IPS DF 4.7 (cell line): ENCODE measurements at regions not wholly inside any gene's neighbourhood (a gene's known extent, or its start where the extent isn't known, plus 50 kb on each side); places are given as distances from the start of the nearest gene placed in this dataset.
"Not testable (repeated sequence)": the region's sequence is repeated elsewhere in the genome, so short reads cannot be mapped to it uniquely, and the experiment has no call there.

ENCODE experiments used
- DNase-seq: peaks from one replicate; pipeline ENCODE4 v3.0.0-alpha.2; 2013; ENCODE audit warnings: low spot score; ENCODE audit errors: extremely low read depth

DNA sequence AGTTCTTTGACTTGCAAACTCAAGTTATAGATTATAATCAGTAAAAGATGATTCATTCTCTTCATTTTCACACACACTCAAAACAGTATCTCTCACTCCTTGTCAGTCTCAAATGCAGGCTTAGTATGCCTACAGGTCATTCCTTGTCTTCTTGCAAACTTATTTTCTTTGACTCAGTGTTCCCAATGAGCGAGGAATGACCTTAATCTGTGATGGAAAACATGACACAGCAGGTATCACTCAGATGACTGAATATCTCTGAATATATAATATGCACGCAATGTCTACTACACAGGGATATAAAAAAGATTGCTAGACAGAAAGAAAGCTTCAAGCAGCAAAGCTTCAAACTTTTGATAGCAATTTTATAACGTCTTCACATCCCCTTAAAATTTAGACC lies 127.8 kb upstream of the RGPD4 start:
- no peak for DNase-seq

DNA sequence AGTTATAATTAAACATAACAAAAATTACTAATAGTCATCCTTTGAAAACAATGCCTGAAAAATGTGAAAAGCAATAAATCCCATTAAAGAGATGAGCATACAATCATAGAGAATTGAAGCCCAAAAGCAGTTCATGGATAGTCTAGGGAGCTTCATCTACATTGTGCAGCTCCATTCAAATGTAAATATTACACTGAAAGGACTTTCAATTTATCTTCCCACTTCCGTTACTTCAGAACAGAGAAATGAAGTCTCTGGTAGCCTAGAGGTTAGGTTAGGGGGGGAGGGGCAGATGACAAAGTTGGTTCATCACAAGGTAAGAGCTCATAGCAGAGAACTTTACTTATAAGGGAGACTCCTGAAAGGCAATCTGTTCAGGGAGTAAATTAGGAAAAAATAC lies 126.6 kb upstream of the RGPD4 start:
- DNase-seq, result no peak

DNA sequence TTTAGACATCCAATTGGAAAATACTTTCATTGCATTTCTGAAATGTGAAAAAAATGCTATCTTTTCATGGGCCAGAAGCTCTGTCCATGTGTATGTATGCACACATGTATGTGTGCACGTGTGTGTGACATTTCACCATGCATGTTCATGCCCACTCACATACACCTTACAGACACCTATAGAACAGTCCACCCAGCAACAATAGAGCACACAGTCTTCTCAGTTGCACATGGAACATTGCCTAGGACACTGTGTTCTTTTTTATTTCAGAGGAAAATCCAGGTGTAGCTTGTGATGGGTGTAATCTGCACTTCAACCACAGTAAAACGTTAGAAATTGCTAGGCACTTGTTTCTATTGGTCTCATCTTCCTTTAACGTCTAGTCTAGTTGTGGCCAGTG lies 114.8 kb upstream of the RGPD4 start:
- DNase-seq, result no peak

DNA sequence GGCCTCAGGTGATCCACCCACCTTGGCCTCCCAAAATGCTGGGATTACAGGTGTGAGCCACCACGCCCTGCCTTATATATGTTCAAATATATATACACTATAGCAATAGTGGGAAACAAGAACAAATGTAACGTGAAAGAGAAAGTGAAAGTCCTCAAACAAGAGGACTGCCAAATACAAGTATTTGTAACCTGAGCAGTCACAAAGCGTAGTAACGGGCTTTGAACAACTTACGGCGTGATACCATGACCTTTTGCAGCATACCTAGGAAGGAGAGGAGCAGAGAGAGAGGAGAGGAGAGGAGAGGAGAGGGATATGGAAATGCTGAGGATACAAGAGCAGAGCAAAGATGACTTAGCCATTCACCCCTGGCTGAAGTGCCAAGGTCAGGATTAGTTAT lies 113.8 kb upstream of the RGPD4 start:
- no peak for DNase-seq

DNA sequence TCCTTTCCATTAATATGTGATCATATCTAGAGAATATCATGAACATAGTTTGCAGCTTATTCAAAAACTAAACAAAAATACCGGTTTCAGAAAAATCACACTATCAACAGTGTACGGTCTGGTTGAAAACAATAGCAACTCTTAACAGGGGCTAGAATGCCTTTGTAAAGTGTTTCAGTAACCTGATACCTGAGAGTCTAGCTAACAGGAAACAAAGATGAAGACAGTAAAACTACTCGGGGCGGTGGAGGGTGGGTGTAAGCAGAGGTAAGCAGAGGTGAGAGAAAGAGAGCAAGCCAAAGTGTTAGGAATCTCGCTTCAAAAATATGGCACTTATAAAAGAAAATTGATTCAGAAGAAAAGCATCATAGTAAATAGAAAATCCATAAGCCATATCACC lies 109.0 kb upstream of the RGPD4 start:
- peak; percentile 5 for DNase-seq

DNA sequence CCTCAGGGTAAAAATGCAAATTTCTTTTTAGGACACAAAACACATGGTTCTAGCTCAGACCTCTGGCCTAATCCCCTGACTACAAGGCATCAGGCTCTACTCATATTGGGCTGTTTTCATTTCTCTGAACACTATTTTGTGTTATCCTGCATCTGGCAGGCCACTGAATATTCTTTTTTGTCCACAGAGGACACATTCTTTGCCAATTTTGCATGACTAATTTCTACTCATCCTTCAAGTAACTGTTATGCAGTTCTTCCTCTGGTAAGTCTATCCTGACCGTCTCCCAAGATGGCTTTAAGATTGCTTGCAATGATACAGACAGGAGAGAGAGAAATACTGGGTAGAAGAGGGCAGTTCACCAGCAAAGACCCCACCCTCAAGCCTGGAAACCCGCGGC lies 107.6 kb upstream of the RGPD4 start:
- DNase-seq, result no peak

DNA sequence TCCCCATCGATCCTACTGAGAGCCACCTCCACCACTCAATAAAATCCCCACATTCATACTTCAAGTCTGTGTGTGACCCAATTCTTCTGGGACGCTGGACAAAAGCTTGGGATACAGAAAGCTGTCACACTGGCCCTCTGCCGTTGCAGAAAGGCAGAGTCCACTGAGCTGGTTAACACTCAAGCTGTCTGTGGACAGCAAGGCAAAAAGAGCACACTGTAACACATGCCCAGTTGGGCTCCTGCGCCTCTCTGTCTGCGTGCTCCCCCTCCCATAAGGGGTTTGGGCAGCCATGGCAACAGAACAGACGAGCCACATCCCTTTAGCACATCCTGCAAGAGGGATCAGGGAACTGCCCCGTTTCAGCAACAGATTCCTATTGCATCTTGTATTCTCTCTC lies 106.9 kb upstream of the RGPD4 start:
- DNase-seq, result no peak

DNA sequence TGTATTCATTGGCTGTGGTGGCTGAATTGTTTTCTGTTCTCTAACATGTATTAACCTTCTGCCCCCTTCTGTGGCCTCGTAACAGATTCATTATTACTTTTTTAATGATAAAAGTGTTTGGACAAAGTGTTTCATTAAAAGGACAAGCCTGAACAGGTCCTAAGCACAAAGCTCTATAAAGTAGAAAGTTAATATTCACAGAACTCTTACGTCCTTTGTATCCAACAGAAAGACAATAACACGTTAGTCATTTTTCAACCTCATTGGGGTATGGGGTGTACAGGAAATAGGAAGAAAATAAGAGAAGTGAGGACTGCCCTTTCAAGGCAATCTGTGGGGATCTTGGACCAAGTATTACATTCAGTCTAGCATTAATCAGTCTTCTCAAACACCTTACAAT lies 105.5 kb upstream of the RGPD4 start:
- no peak for DNase-seq

DNA sequence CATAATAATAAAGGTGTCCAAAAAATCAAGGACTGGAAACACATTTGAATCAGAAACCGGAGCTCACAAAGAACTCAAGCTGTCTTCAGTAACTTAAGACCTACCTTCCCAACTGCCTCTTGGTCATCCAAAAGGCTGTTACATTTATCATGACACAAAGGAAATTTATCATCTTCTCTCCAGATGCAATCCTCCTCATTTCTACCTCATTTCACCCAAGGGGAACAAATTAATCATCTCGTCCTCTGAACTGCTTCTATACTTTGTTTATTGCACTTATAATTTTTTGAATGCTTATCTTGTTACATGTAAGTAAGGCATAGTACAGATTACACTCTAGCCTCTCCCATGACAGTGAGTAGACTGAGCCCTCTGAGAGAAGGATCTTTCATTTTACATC lies 105.1 kb upstream of the RGPD4 start:
- DNase-seq, result no peak

DNA sequence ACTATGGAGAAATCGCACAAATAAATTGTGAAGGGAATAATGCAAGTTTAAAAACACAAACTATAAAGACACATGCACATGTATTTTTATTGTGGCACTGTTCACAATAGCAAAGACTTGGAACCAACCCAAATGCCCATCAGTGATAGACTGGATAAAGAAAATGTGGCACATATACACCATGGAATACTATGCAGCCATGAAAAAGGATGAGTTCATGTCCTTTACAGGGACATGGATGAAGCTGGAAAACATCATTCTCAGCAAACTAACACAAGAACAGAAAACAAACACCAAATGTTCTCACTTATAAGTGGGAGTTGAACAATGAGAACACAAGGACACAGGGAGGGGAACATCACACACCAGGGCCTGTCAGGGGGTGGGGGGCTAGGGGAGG lies 100.9 kb upstream of the RGPD4 start:
- DNase-seq, result not testable (repeated sequence)

DNA sequence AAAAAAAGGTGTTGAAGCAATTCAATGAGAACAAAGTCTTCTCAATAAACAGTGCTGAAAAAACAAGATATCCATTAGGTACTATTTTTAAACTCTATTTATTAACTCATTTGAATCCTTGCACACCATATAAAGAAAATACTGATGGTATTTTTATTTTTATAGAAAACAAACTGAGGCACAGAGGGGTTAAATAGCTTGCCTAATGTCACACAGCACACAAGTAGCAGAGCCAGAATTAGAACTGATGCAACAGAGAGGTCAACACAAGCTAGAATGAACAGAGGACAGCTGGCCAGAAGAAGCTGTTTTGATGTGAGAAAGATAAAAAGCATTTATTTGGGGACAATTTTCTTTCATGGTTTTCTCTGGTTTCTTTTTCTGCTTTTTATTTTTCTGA lies 99.4 kb upstream of the RGPD4 start:
- no peak for DNase-seq

DNA sequence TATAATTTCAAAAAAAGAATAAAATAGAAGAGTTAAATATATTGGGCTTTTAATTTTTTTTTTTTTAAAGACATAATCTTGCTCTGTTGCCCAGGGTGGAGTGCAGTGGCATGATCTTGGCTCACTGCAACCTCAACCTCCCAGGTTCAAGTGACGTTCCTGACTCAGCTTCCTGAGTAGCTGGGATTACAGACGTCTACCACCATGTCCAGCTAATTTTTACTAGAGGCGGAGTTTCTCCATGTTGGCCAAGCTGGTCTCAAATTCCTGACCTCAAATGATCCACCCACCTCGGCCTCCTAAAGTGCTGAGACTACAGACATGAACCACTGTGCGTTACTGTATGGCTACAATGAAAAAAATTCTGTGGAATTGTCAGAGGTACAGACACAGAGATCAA lies 98.1 kb upstream of the RGPD4 start:
- no peak for DNase-seq

DNA sequence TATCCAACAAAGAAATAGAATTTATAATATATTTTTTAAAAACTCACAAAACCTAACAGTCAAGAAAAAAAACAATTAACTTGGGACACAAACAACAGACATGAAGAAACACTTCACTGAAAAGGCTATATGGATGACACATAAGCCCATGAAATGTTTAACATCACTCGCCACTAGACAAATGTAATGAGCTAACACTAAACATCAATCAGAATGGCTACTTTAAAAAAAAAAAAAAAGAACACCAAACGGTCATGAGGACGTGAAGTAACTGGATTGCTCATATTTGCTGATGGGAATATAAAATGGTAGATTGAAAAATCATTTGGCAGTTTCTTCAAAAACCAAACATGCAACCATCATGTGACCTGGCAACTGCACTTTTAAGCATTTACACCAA lies 97.3 kb upstream of the RGPD4 start:
- no peak for DNase-seq

DNA sequence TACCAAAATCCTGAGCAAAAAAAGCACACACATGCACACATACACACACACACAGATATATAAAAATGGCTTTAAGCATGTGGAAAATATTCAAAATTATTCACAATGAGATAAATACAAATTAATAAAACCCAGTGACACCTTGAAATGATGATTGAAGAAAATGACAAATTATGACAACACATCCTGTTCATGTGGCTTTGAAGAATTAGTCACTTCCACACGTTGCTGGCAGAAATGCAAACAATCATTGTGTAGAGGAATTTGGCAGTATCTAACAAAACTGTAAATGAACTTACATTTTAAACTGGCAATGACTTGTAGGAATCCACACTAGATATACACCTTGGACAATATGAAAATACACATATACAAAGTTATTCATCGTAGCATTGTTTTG lies 95.8 kb upstream of the RGPD4 start:
- no peak for DNase-seq

DNA sequence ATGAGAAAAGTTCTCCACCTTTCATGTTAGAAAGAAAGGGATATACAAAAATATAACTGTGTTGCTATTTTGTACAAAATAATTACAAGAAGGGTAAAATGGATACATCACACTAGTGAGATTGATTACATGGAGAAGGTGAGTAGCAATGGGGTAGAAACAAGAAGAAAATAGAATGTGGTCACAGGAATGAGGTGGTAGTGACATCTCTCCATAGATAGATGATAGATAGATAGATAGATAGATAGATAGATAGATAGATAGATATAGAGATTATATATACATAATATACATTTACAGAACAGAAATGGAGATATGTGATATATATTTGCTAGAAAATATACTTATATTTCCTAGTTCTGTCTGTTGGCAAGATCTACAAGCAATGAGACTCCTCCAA lies 95.3 kb upstream of the RGPD4 start:
- DNase-seq, result no peak

DNA sequence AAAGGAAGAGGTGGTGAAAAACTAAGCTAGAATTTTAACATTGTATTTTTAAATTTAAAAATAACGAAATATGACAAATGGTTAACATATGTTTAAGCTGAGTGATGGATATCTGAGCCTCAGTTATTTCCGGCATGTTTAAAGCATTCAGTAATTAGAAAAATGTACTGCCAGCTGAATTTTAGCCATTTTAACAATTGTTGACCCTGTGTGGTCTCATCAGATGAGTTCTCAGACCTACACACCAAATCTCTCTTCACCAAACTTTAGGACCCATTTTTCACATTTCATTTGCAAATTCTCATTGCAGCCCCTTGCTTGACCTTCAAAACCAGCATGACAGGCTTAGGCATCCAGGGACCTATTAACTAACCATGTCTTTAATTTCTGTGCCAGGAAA lies 91.5 kb upstream of the RGPD4 start:
- DNase-seq, result no peak

DNA sequence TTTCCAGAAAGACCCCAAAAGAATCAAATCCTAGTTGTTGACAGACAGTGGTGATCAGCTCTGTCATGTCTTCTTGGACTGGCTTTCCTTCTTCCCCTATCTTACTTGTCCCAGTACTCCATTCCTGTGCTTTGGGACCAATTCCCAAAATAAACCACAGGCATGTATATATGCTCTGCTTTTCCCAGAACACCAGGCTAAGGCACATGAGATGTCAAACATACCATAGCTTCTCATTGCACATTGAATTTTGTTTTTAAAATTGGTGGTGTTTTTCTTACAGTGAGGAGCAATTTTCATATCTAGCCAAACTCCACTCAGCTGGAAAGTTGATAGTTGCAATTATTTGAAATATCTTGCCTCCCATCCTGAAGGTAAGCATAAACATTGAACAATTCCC lies 88.9 kb upstream of the RGPD4 start:
- no peak for DNase-seq

DNA sequence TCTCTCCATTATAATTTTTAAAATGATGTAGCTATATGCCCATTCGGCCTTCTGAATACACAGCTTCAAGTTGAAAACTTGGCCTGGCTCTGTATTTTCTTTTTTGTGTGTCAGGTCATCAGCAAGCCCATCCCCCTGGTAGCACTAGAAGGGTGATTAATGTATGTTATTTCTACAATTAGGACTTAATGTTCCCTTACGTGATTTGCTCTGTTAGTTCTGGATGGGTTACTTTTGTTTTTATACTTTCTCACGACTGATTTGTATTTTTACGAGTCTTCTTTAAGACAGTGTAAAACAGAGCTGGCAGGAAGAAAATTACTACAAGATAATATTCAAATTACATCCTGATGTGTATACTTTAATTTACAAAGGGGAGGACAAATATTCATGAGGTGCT lies 88.4 kb upstream of the RGPD4 start:
- no peak for DNase-seq

DNA sequence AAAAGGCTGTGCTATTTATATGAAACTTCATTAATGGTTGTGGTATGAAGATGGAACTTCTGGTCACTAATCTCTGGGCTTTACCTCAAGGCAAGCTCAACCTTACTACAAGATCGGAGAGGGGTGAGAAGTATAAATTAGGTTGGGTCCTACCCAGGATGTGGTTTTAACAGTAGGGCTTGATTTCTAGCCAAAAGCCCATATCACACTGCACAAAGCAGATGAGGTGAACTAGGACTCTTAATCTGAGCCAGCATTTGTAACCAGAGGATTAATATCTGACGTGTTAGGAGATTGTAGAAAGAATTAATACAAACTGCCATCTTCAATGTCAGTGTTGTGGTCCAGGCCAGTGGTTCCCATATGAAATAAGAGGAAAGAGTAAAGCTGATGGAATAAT lies 86.4 kb upstream of the RGPD4 start:
- no peak for DNase-seq

DNA sequence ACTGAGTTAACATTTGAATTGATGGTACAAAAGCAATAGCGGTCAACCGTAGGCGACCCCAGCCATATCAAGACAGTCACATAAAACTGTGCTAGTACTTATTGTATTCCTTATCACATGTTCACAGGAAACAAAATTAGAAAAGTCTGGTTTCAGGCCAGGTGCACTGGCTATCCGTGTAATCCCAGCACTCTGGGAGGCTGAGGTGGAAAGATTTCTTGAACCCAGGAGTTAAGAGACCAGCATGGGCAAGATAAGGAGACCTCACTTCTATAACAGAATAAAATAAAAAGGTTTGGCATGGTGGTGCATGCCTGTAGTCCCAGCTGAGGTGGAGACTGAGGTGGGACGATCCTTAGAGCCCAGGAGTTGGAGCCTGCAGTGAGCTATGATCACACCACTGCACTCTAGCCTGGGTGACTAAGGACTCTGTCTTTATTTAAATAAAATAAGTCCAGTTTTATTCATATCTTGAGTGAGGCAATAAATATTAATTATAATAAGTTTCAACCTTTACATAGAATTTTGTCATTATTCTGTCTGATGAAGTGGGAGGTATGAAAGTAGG lies 84.1 kb upstream of the RGPD4 start:
- no peak for DNase-seq

DNA sequence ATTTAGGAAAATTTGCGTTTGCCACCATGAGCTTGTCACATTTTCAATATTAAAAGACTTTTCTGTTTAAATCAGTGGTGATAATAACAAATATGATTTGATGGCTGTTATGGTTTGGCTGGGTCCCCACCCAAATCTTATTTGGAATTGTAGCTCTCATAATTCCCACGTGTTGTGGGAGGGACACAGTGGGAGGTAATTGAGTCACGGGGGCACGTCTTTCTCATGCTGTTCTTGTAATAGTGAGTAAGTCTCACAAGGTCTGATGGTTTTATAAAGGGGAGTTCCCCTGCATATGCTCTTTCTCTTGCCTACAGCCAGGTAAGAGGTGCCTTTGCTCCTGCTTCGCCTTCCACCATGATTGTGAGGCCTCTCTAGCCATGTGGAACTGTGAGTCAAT lies 83.4 kb upstream of the RGPD4 start:
- DNase-seq, result no peak

DNA sequence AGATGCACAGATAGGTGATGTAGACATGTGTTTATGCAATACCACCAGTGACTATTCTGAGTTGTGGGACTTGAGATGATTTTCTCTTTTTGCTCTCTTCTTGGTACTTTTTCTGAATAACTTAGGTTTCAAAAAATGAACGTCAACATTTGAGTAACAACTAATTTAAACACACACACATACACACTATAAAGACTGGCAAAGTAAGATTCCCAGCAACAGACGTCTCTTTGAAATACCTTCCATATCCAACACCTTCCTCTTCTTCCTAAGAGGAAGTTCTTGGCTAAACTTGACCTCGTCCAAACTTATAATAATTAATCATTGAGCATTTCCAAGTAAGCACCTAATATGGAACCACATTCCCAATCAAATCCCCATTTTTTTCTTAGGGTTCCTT lies 81.6 kb upstream of the RGPD4 start:
- DNase-seq, result no peak

DNA sequence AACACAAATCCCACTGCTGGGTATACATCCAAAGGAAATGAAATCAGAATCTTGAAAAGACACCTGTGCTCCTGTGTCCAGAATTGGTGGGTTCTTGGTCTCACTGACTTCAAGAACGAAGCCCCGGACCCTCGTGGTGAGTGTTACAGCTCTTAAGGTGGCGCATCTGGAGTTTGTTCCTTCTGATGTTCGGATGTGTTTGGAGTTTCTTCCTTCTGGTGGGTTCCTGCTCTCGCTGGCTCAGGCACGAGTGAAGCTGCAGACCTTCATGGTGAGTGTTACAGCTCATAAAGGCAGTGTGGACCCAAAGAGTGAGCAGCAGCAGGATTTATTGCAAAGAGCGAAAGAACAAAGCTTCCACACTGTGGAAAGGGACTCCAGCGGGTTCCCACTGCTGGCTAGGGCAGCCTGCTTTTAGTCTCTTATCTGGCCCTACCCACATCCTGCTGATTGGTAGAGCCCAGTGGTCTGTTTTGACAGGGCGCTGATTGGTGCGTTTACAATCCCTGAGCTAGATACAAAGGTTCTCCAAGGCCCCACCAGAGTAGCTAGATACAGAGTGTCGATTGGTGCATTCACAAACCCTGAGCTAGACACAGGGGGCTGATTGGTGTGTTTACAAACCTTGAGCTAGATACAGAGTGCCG lies 80.0 kb upstream of the RGPD4 start:
- not testable (repeated sequence) for DNase-seq
